ENCODE measurements at regions not wholly inside any gene's neighbourhood (a gene's known extent, or its start where the extent isn't known, plus 50 kb on each side); places are given as distances from the start of the nearest gene placed in this dataset.

GRCh38 chr13:104645786-104646185 lies 1579.6 kb upstream of the SLC10A2 start:
- Histone ChIP-seq H3K27me3 (replicated peaks) (no peaks in the 10 kb centered on the region), H3K4me3 (ENCODE audit: low read depth, low read length) (no peak overlapping the region), H3K36me3 (replicated peaks) (no peaks in the 10 kb centered on the region), H3K27ac (no peak overlapping the region)
- in situ Hi-C loops (cut with HindIII; ENCODE audit: low pct_ligation_motif_present, low sequenced_read_pairs): no loop called here
- TF ChIP-seq CTCF (IDR thresholded peaks at IDR 0.05; ENCODE audit: low read depth, low read length, missing control alignments): no peak
- DNase-seq: no peak

- Histone ChIP-seq H3K27me3 (replicated peaks) (no peaks in the 10 kb centered on the region), H3K36me3 (replicated peaks) (no peaks in the 10 kb centered on the region), H3K4me3 (ENCODE audit: low read depth, low read length) (no peak overlapping the region), H3K27ac (peak overlapping the region; percentile 62)
- TF ChIP-seq CTCF (IDR thresholded peaks at IDR 0.05; ENCODE audit: low read depth, low read length, missing control alignments): no peak
- in situ Hi-C loops (cut with HindIII; ENCODE audit: low pct_ligation_motif_present, low sequenced_read_pairs): no loop called here
- peak; percentile 85 for DNase-seq
Measured at GRCh38 chr13:104641309-104641708, 1575.1 kb upstream of the SLC10A2 start.

GRCh38 chr13:104635879-104636278 lies 1569.7 kb upstream of the SLC10A2 start:
- in situ Hi-C loops (cut with HindIII; ENCODE audit: low pct_ligation_motif_present, low sequenced_read_pairs): no loop called here
- TF ChIP-seq CTCF (IDR thresholded peaks at IDR 0.05; ENCODE audit: low read depth, low read length, missing control alignments): no peak
- H3K4me3 ChIP-seq (ENCODE audit: low read depth, low read length): no peak overlapping the region

GRCh38 chr13:104634016-104634415 lies 1567.8 kb upstream of the SLC10A2 start:
- H3K36me3 ChIP-seq (replicated peaks): no peaks in the 10 kb centered on the region
- no peak overlapping the region for H3K4me3 ChIP-seq (ENCODE audit: low read depth, low read length)
- no peak overlapping the region for H3K27ac ChIP-seq
- TF ChIP-seq CTCF (IDR thresholded peaks at IDR 0.05; ENCODE audit: low read depth, low read length, missing control alignments): no peak
- DNase-seq: no peak
- H3K27me3 ChIP-seq (replicated peaks): no peaks in the 10 kb centered on the region
- in situ Hi-C loops (cut with HindIII; ENCODE audit: low pct_ligation_motif_present, low sequenced_read_pairs): no loop called here

More at GRCh38 chr13:104635879-104636278, 1569.7 kb upstream of the SLC10A2 start:
- no peak for DNase-seq
- no peaks in the 10 kb centered on the region for H3K36me3 ChIP-seq (replicated peaks)
- H3K27ac ChIP-seq: no peak overlapping the region
- no peaks in the 10 kb centered on the region for H3K27me3 ChIP-seq (replicated peaks)

- Histone ChIP-seq H3K4me3 (ENCODE audit: low read depth, low read length) (no peak overlapping the region), H3K36me3 (replicated peaks) (no peaks in the 10 kb centered on the region), H3K27ac (no peak overlapping the region), H3K27me3 (replicated peaks) (no peaks in the 10 kb centered on the region)
- DNase-seq: no peak
- in situ Hi-C loops (cut with HindIII; ENCODE audit: low pct_ligation_motif_present, low sequenced_read_pairs): no loop called here
- TF ChIP-seq CTCF (IDR thresholded peaks at IDR 0.05; ENCODE audit: low read depth, low read length, missing control alignments): no peak
Measured at GRCh38 chr13:104632736-104633135, 1566.5 kb upstream of the SLC10A2 start.

DNA sequence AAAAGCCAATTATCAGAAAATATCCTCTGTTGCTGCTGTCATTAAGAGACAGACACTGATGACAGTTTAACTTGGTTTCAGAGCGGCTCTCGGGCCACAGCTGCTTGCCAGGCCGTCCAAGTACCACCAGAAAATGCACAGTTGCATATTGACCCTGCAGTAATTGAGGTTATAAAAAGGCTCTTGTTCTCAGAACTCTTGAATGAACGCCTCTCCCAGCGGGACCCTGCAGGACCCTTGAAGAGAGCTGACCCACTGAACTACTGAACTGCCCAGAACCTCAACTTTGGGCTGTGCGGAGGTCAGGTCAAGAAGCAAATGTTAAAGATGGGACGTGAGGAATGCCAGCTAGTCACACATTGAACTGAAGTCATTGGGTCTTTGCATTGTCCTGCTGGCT lies 1559.0 kb upstream of the SLC10A2 start:
- Histone ChIP-seq H3K4me3 (ENCODE audit: low read depth, low read length) (no peak overlapping the region), H3K27me3 (replicated peaks) (no peaks in the 10 kb centered on the region), H3K36me3 (replicated peaks) (no peaks in the 10 kb centered on the region), H3K27ac (no peak overlapping the region)
- DNase-seq: no peak
- TF ChIP-seq CTCF (IDR thresholded peaks at IDR 0.05; ENCODE audit: low read depth, low read length, missing control alignments): no peak
- in situ Hi-C loops (cut with HindIII; ENCODE audit: low pct_ligation_motif_present, low sequenced_read_pairs): no loop called here

Data from brain microvascular endothelial cell (primary cell).